M059J (cell line): ENCODE measurements at regions not wholly inside any gene's neighbourhood (a gene's known extent, or its start where the extent isn't known, plus 50 kb on each side); places are given as distances from the start of the nearest gene placed in this dataset.
A peak's percentile ranks its signal among the peaks of the same experiment; 100 is the strongest.
"Not testable (repeated sequence)": the region's sequence is repeated elsewhere in the genome, so short reads cannot be mapped to it uniquely, and the experiment has no call there.

Experiments used
- DNase-seq: peaks from one replicate; pipeline ENCODE4 v3.0.0-alpha.2; 2012; ENCODE audit warnings: low read depth

GRCh38 chr5:82603033-82603987 is 325.2 kb upstream of the RPS23 start:
- DNase-seq = peak; percentile 10

- DNase-seq = no peak
These were observed 323.7 kb upstream of the RPS23 start for GRCh38 chr5:82601861-82602260.

GRCh38 chr5:82601077-82601476 is 322.9 kb upstream of the RPS23 start:
- DNase-seq = no peak

- no peak for DNase-seq
These were observed 321.5 kb upstream of the RPS23 start for GRCh38 chr5:82599692-82600091.

- no peak for DNase-seq
These were observed 320.9 kb upstream of the RPS23 start for GRCh38 chr5:82599030-82599429.

- no peak for DNase-seq
These were observed 319.3 kb upstream of the RPS23 start for GRCh38 chr5:82597437-82597836.

GRCh38 chr5:82596451-82596850 is 318.3 kb upstream of the RPS23 start:
- DNase-seq = no peak

GRCh38 chr5:82595113-82595512 is 317.0 kb upstream of the RPS23 start:
- DNase-seq = no peak

- DNase-seq = peak; percentile 20
These were observed 315.9 kb upstream of the RPS23 start for GRCh38 chr5:82594097-82594496.

GRCh38 chr5:82593481-82593880 is 315.3 kb upstream of the RPS23 start:
- DNase-seq = peak; percentile 79

- no peak for DNase-seq
These were observed 312.9 kb upstream of the RPS23 start for GRCh38 chr5:82591021-82591515.

GRCh38 chr5:82590112-82590511 is 312.0 kb upstream of the RPS23 start:
- DNase-seq = no peak

GRCh38 chr5:82586661-82587310 is 308.6 kb upstream of the RPS23 start:
- DNase-seq = no peak

GRCh38 chr5:82586181-82586580 is 308.0 kb upstream of the RPS23 start:
- DNase-seq = no peak

- DNase-seq = no peak
These were observed 306.5 kb upstream of the RPS23 start for GRCh38 chr5:82584631-82585030.

- not testable (repeated sequence) for DNase-seq
These were observed 305.2 kb upstream of the RPS23 start for GRCh38 chr5:82583331-82583730.

- no peak for DNase-seq
These were observed 286.8 kb upstream of the RPS23 start for GRCh38 chr5:82564963-82565362.

- peak; percentile 23 for DNase-seq
These were observed 285.6 kb upstream of the RPS23 start for GRCh38 chr5:82563745-82564144.

GRCh38 chr5:82562696-82563240 is 284.6 kb upstream of the RPS23 start:
- no peak for DNase-seq

- no peak for DNase-seq
These were observed 283.6 kb upstream of the RPS23 start for GRCh38 chr5:82561797-82562196.

GRCh38 chr5:82560969-82561368 is 282.8 kb upstream of the RPS23 start:
- no peak for DNase-seq

- no peak for DNase-seq
These were observed 282.4 kb upstream of the RPS23 start for GRCh38 chr5:82560561-82560960.
